H1 (cell line): ENCODE measurements at regions not wholly inside any gene's neighbourhood (a gene's known extent, or its start where the extent isn't known, plus 50 kb on each side); places are given as distances from the start of the nearest gene placed in this dataset.

Experiments used
- CTCF ChIA-PET: fragments of 300-600 bp; sonication (Branson Sonifier 250); formaldehyde crosslinking; loops from one replicate; lab custom pipeline; 2021; ENCODE audit not compliant: partially characterized antibody; lab: Charles Lee
- POLR2A ChIA-PET: fragments of 300-600 bp; sonication (Branson Sonifier 250); formaldehyde crosslinking; loops from one replicate; lab custom pipeline; 2021; ENCODE audit warnings: inconsistent platforms; ENCODE audit not compliant: partially characterized antibody; lab: Charles Lee
- DNase-seq, 2 experiments: peaks; one replicate each; pipeline versions ENCODE4 v3.0.0 to v3.0.0-alpha.2; 2010 to 2022; ENCODE audit warnings: low spot score in 2 of 2, low read depth in 1 of 2, mixed read lengths in 1 of 2
- FAIRE-seq: peaks from 2 replicates; lab custom pipeline; 2011; peaks lifted over from hg19 to GRCh38; lab: Jason Lieb, UNC
- H2AFZ ChIP-seq: 2 replicates; pipeline ENCODE4 v1.8.1; 2012; ENCODE audit warnings: low read length, inconsistent platforms
- H2AK5ac ChIP-seq: 2 replicates; pipeline ENCODE4 v1.6.1; 2013; ENCODE audit warnings: low read depth, low read length
- H2BK120ac ChIP-seq: replicated peaks from 2 replicates; pipeline ENCODE3; 2013; ENCODE audit warnings: low read depth, low read length, inconsistent platforms
- H2BK12ac ChIP-seq: 2 replicates; pipeline ENCODE4 v1.6.1; 2013; ENCODE audit warnings: low read depth, low read length
- H2BK15ac ChIP-seq: 2 replicates; pipeline ENCODE4 v1.6.1; 2013; ENCODE audit warnings: low read length
- H2BK20ac ChIP-seq: 2 replicates; pipeline ENCODE4 v1.6.1; 2013; ENCODE audit warnings: low read length
- H2BK5ac ChIP-seq: 2 replicates; pipeline ENCODE4 v1.6.1; 2013; ENCODE audit warnings: low read depth, low read length
- H3K14ac ChIP-seq: 2 replicates; pipeline ENCODE4 v1.6.1; 2013; ENCODE audit warnings: inconsistent platforms; ENCODE audit not compliant: insufficient read length
- H3K18ac ChIP-seq: 2 replicates; pipeline ENCODE4 v1.6.1; 2013; ENCODE audit warnings: low read length; ENCODE audit errors: extremely low read depth
- H3K23ac ChIP-seq: 2 replicates; pipeline ENCODE4 v1.6.1; 2013; ENCODE audit warnings: inconsistent platforms; ENCODE audit not compliant: insufficient read length
- H3K23me2 ChIP-seq: 2 replicates; pipeline ENCODE4 v1.6.1; 2013; ENCODE audit warnings: low read depth, low read length
- H3K27ac ChIP-seq: 2 replicates; pipeline ENCODE4 v1.6.1; 2011; ENCODE audit warnings: low read depth, low read length, inconsistent platforms
- H3K27me3 ChIP-seq, 4 experiments: replicated peaks in 1 of 4; 1 replicate in 1 of 4; 2 replicates in 3 of 4; pipeline versions ENCODE4 v1.6.1 to v1.8.1; 2011 to 2013; ENCODE audit warnings: low read length in 3 of 4, mild to moderate bottlenecking in 3 of 4, inconsistent platforms in 2 of 4, mixed read lengths in 2 of 4, moderate library complexity in 1 of 4; ENCODE audit not compliant: control insufficient read depth in 3 of 4, insufficient read depth in 3 of 4; ENCODE audit errors: extremely low read depth in 1 of 4
- H3K36me3 ChIP-seq, 4 experiments: 2 replicates each; pipeline versions ENCODE4 v1.6.1 to v1.8.1; 2011 to 2013; ENCODE audit warnings: mild to moderate bottlenecking in 4 of 4, low read length in 3 of 4, moderate library complexity in 2 of 4, control low read depth in 1 of 4, inconsistent platforms in 1 of 4; ENCODE audit not compliant: insufficient read depth in 4 of 4, control insufficient read depth in 2 of 4
- H3K4ac ChIP-seq: replicated peaks from 2 replicates; pipeline ENCODE3; 2013; ENCODE audit warnings: low read length, low read depth, mixed read lengths, inconsistent platforms; ENCODE audit not compliant: insufficient read length
- H3K4me1 ChIP-seq, 4 experiments: replicated peaks in 1 of 4; 1 replicate in 1 of 4; 2 replicates in 3 of 4; pipeline versions ENCODE4 v1.6.1 to v1.8.1; 2011 to 2013; ENCODE audit warnings: low read length in 3 of 4, inconsistent platforms in 2 of 4, mixed read lengths in 1 of 4; ENCODE audit not compliant: insufficient read depth in 4 of 4, control insufficient read depth in 3 of 4
- H3K4me2 ChIP-seq, 2 experiments: 2 replicates each; pipeline versions ENCODE4 v1.6.1 to v1.8.1; 2011 to 2013; ENCODE audit warnings: low read depth in 2 of 2, low read length in 2 of 2, control low read depth in 1 of 2, inconsistent platforms in 1 of 2, mild to moderate bottlenecking in 1 of 2; ENCODE audit not compliant: insufficient read depth in 1 of 2
- H3K4me3 ChIP-seq, 4 experiments: fragments of 200-600, 300-600 bp in 1 of 4; sonication (generic), shearing (Covaris generic), sonication (Bioruptor Twin) in 1 of 4; 2 replicates each; pipeline versions ENCODE4 v1.5.1 to v1.8.1; 2011 to 2016; ENCODE audit warnings: low read length in 4 of 4, low read depth in 3 of 4, control low read depth in 2 of 4, inconsistent platforms in 2 of 4, mild to moderate bottlenecking in 2 of 4, mixed read lengths in 1 of 4, moderate library complexity in 1 of 4; ENCODE audit not compliant: insufficient read depth in 2 of 4; ENCODE audit errors: extremely low read depth in 1 of 4
- H3K56ac ChIP-seq: replicated peaks from 2 replicates; pipeline ENCODE3; 2013; ENCODE audit warnings: low read depth, mild to moderate bottlenecking, mixed read lengths, low read length, inconsistent platforms; ENCODE audit not compliant: insufficient read length
- H3K79me1 ChIP-seq: 2 replicates; pipeline ENCODE4 v1.6.1; 2013; ENCODE audit warnings: low read depth, low read length, control low read depth
- H3K79me2 ChIP-seq, 2 experiments: 2 replicates each; pipeline versions ENCODE4 v1.6.1 to v1.8.1; 2012 to 2013; ENCODE audit warnings: low read length in 2 of 2, mild to moderate bottlenecking in 2 of 2, inconsistent platforms in 1 of 2; ENCODE audit not compliant: insufficient read depth in 2 of 2, control insufficient read depth in 1 of 2
- H3K9ac ChIP-seq, 4 experiments: replicated peaks in 1 of 4; 1 replicate in 1 of 4; 2 replicates in 3 of 4; pipeline versions ENCODE4 v1.6.1 to v1.8.1; 2011 to 2013; ENCODE audit warnings: low read depth in 3 of 4, low read length in 3 of 4, control low read depth in 2 of 4, mild to moderate bottlenecking in 2 of 4, moderate library complexity in 2 of 4, inconsistent platforms in 1 of 4; ENCODE audit errors: extremely low read depth in 1 of 4
- H3K9me3 ChIP-seq, 2 experiments: 2 replicates each; pipeline versions ENCODE4 v1.6.1 to v1.8.1; 2012 to 2013; ENCODE audit warnings: mild to moderate bottlenecking in 2 of 2, moderate library complexity in 2 of 2, control low read depth in 1 of 2, inconsistent platforms in 1 of 2, low read depth in 1 of 2, low read length in 1 of 2, mixed read lengths in 1 of 2; ENCODE audit not compliant: insufficient read depth in 2 of 2
- H4K20me1 ChIP-seq, 2 experiments: replicated peaks in 1 of 2; 2 replicates each; pipeline versions ENCODE3 to v1.8.1; 2011 to 2013; ENCODE audit warnings: inconsistent platforms in 2 of 2, low read length in 2 of 2, mild to moderate bottlenecking in 1 of 2; ENCODE audit not compliant: insufficient read depth in 2 of 2, control insufficient read depth in 1 of 2
- H4K5ac ChIP-seq: 2 replicates; pipeline ENCODE4 v1.6.1; 2013; ENCODE audit warnings: low read length, low read depth, mixed read lengths, inconsistent platforms; ENCODE audit not compliant: insufficient read length
- H4K8ac ChIP-seq: 2 replicates; pipeline ENCODE4 v1.8.0; 2013; ENCODE audit warnings: mild to moderate bottlenecking, moderate library complexity, low read length, inconsistent platforms; ENCODE audit not compliant: insufficient read depth; ENCODE audit errors: extremely low read depth
- H4K91ac ChIP-seq: replicated peaks from 2 replicates; pipeline ENCODE3; 2013; ENCODE audit warnings: low read length, mixed read lengths, inconsistent platforms; ENCODE audit not compliant: insufficient read length
- ASH2L ChIP-seq: fragments of 200-600, 300-600 bp; sonication (generic); IDR thresholded peaks from one replicate; pipeline ENCODE4 v1.7.1; 2017; ENCODE audit warnings: low read length
- CREB1 ChIP-seq: IDR thresholded peaks from 2 replicates; pipeline ENCODE4 v1.6.1; 2012; ENCODE audit warnings: inconsistent platforms
- EGR1 ChIP-seq: IDR thresholded peaks from 2 replicates; pipeline ENCODE4 v1.6.1; 2011; ENCODE audit warnings: low read depth, low read length, borderline replicate concordance
- GTF2F1 ChIP-seq: IDR thresholded peaks from 2 replicates; pipeline ENCODE4 v1.6.1; 2012; ENCODE audit warnings: low read depth, low read length, improper control_type of control experiment, borderline replicate concordance
- KDM5A ChIP-seq: fragments of 200-600 bp; IDR thresholded peaks from 2 replicates; pipeline ENCODE4 v1.7.1; 2012; ENCODE audit warnings: mild to moderate bottlenecking, low read length, inconsistent platforms, mixed read lengths
- POLR2AphosphoS5 ChIP-seq: IDR thresholded peaks from 2 replicates; pipeline ENCODE4 v1.6.1; 2011; ENCODE audit warnings: low read depth, low read length
- RBBP5 ChIP-seq: IDR thresholded peaks from 2 replicates; pipeline ENCODE4 v1.7.1; 2012; ENCODE audit warnings: low read depth, mild to moderate bottlenecking, inconsistent platforms, low read length, moderate library complexity, borderline replicate concordance
- SAP30 ChIP-seq: fragments of 300-600 bp; sonication (generic); IDR thresholded peaks from 2 replicates; pipeline ENCODE4 v1.7.1; 2012; ENCODE audit warnings: low read length, moderate library complexity, mild to moderate bottlenecking, inconsistent platforms; ENCODE audit not compliant: insufficient read depth, insufficient replicate concordance
- TEAD4 ChIP-seq: IDR thresholded peaks from 2 replicates; pipeline ENCODE4 v1.6.1; 2012; ENCODE audit warnings: low read depth, low read length, inconsistent platforms, mixed read lengths
- USF2 ChIP-seq: IDR thresholded peaks from 2 replicates; pipeline ENCODE4 v1.6.1; 2011; ENCODE audit warnings: low read length, improper control_type of control experiment
- WGBS, 2 experiments: shearing (Covaris generic) in 1 of 2; methylation state at CpG; one replicate each; pipeline versions ENCODE4 v1.1.6 to v1.1.7; 2013 to 2015; ENCODE audit warnings: low lambda C conversion rate in 2 of 2, mixed read lengths in 2 of 2, inconsistent platforms in 1 of 2, low coverage in 1 of 2, missing lambda C conversion rate in 1 of 2; ENCODE audit not compliant: insufficient replicate concordance in 2 of 2, insufficient coverage in 1 of 2, insufficient read length in 1 of 2; ENCODE audit errors: extremely low coverage in 1 of 2, missing lambda C conversion rate in 1 of 2; 5-methylcytosine and 5-hydroxymethylcytosine counted together

- H3K79me2 ChIP-seq, result peaks cover 21 to 51% of the 10 kb centered on the region in 2 experiments
- peak overlapping the region; percentile 40; the same call in 1 of the 2 replicates for H2BK12ac ChIP-seq
- no peak overlapping the region; the same call in 1 of the 2 replicates for H2BK15ac ChIP-seq
- no peaks in the 10 kb centered on the region for H3K27me3 ChIP-seq
- H3K4me1 ChIP-seq, result peaks cover 5 to 10% (median 7%) of the 10 kb centered on the region in 4 experiments; a peak in 6 of 7 replicates
- FAIRE-seq (no peak), DNase-seq (peak in 1 of 2 experiments; percentile 88)
- H4K91ac ChIP-seq, result peak overlapping the region; percentile 61
- H4K20me1 ChIP-seq, result peaks cover 5 to 14% of the 10 kb centered on the region in 2 experiments
- H3K79me1 ChIP-seq, result peaks cover 11% of the 10 kb centered on the region
- H4K5ac ChIP-seq, result peak overlapping the region; percentile 31
- CTCF ChIA-PET, result interaction anchor here (1.4 kb wide), 1 partner anchor 677 kb away, joined by 3 read pairs; no protein-coding TSS in a partner anchor
- H3K4me2 ChIP-seq, result peak overlapping the region; percentile 77 to 82
- 0 out of 2 replicates have a peak overlapping the region, but pooled peaks have one; percentile 1 for H2AFZ ChIP-seq
- WGBS, 2 experiments, result 1% methylated on average over 57 of the region's 62 CpGs; no CpG with 5 or more reads in 1 of the 2 experiments
- no peak overlapping the region for H3K23ac ChIP-seq
- peak overlapping the region; percentile 7 for H3K56ac ChIP-seq
- H3K23me2 ChIP-seq, result peaks cover 9% of the 10 kb centered on the region
- H2AK5ac ChIP-seq, result peak overlapping the region; percentile 14; the same call in 1 of the 2 replicates
- no peaks in the 10 kb centered on the region for H3K9me3 ChIP-seq
- peak overlapping the region; percentile 40 for H3K4ac ChIP-seq
- H4K8ac ChIP-seq, result peak overlapping the region; percentile 96; the same call in 1 of the 2 replicates
- H3K27ac ChIP-seq, result peak overlapping the region; percentile 95
- POLR2A ChIA-PET, result interaction anchor here (0.6 to 1.3 kb wide), 3 partner anchors 152 to 443 kb away, joined by 3 read pairs; partner anchors contain the start of genes ARHGAP27 and CRHR1
- peaks cover 0 to 8% (median 0%) of the 10 kb centered on the region in 4 experiments; a peak in 3 of 8 replicates for H3K36me3 ChIP-seq
- H3K18ac ChIP-seq, result peak overlapping the region; percentile 86
- H3K4me3 ChIP-seq, result peak overlapping the region; percentile 67 to 92 (median 74)
- H2BK120ac ChIP-seq, result no peak overlapping the region
- H2BK20ac ChIP-seq, result no peak overlapping the region
- H3K9ac ChIP-seq, result peak overlapping the region; percentile 97 to 99 (median 98)
- H2BK5ac ChIP-seq, result peak overlapping the region; percentile 80
- no peak overlapping the region for H3K14ac ChIP-seq
- TF ChIP-seq USF2, result no peak
- TF ChIP-seq CREB1, result peak; percentile 41; the same call in 1 of the 2 replicates
- TF ChIP-seq SAP30, result peak; percentile 85
- TF ChIP-seq TEAD4, result no peak
- TF ChIP-seq KDM5A, result no peak; the same call in 1 of the 2 replicates
- peak; percentile 22 for TF ChIP-seq ASH2L
- peak; percentile 98 for TF ChIP-seq POLR2AphosphoS5
- peak; percentile 87; the same call in 1 of the 2 replicates for TF ChIP-seq RBBP5
- TF ChIP-seq GTF2F1, result no peak
- TF ChIP-seq EGR1, result no peak
Measured at GRCh38 chr17:45584092-45585036, 93.8 kb upstream of the PLEKHM1 start.
